NOMO-1 (cell line): ENCODE measurements at regions not wholly inside any gene's neighbourhood (a gene's known extent, or its start where the extent isn't known, plus 50 kb on each side); places are given as distances from the start of the nearest gene placed in this dataset.

ENCODE experiments used
- DNase-seq, 2 experiments: peaks; one replicate each; lab custom pipeline; 2025; ENCODE audit not compliant: unreplicated experiment in 2 of 2; lab: John Stamatoyannopoulos, UW

DNA sequence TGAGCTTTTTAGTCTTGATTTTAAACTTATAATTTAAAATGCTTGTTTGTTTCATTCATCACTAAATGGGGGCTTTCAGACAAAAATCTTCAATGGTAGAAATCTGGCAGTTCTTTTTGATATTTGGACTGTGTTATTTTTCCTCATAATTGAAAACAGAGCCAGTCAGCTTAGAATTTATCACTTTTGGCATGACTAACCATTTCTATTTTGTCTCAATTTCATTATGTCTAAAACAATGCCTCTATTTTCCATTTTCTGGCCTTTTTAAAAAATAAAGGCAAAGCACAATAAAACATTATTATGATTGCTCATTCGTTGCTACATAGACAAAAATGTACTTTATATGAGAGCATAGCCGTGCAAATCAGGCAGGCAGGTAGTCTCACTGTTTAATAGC, 434.5 kb downstream of the XIRP2 start:
- no peak for DNase-seq

GRCh38 chr2:167318581-167318980, 430.3 kb downstream of the XIRP2 start:
- DNase-seq: no peak

GRCh38 chr2:167310442-167310841, 422.2 kb downstream of the XIRP2 start:
- DNase-seq: no peak
